Fibroblast of villous mesenchyme (primary cell): ENCODE measurements at regions not wholly inside any gene's neighbourhood (a gene's known extent, or its start where the extent isn't known, plus 50 kb on each side); places are given as distances from the start of the nearest gene placed in this dataset.
A peak's percentile ranks its signal among the peaks of the same experiment; 100 is the strongest.

Experiments used
- DNase-seq: peaks from one replicate; pipeline ENCODE4 v3.0.0-alpha.2; 2010; ENCODE audit warnings: low read depth
- H3K4me3 ChIP-seq: 2 replicates; pipeline ENCODE4 v1.5.1; 2011; ENCODE audit warnings: low read depth, mild to moderate bottlenecking, low read length
- CTCF ChIP-seq: IDR thresholded peaks from 2 replicates; pipeline ENCODE4 v1.5.1; 2012; ENCODE audit warnings: low read depth, mild to moderate bottlenecking, low read length; ENCODE audit not compliant: insufficient read depth

DNA sequence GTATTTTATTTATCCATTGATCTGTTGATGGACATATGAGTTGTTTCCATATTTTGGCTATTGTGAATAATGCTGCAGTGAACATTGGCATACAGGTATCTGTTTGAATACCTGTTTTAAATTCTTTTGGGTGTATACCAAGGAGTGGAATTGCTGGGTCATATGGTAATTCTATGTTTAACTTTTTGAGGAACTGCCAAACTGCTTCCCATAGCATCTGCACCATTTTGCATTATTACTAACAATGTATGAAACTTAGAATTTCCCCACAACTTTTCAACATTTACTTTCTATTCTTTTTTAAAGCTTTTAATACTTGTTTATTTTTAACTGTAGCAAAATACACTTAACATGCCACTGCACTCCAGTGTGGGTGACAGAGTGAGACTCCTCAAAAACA lies 57.0 kb upstream of the MSN start:
- TF ChIP-seq CTCF = no peak
- no peak for DNase-seq
- no peak overlapping the region for H3K4me3 ChIP-seq

GRCh38 chrX:65610040-65610439 lies 57.4 kb upstream of the MSN start:
- H3K4me3 ChIP-seq = no peak overlapping the region
- no peak for TF ChIP-seq CTCF
- DNase-seq = peak; percentile 69

GRCh38 chrX:65609237-65609636 lies 58.2 kb upstream of the MSN start:
- DNase-seq = no peak
- H3K4me3 ChIP-seq = no peak overlapping the region
- TF ChIP-seq CTCF = no peak

DNA sequence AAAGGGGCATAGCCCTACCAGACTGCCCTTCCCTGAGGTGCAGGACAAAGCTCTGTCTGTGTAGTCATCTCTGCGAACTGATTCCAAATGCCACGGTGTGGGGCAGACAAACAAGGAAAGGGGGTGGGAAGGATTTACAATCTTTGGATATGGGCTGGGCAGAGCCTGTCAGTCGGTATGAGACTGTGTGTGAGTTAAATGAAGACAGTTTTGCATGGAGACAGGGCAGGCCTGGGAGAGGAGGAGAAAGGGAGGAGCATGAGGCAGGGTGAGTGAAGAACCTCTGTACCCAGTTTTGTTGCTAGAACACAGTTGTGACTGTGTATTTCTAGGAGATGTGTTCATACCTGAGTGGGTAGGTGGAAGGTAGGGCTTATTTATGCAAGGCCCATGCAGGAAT lies 59.4 kb upstream of the MSN start:
- H3K4me3 ChIP-seq = no peak overlapping the region
- DNase-seq = no peak
- TF ChIP-seq CTCF = no peak

DNA sequence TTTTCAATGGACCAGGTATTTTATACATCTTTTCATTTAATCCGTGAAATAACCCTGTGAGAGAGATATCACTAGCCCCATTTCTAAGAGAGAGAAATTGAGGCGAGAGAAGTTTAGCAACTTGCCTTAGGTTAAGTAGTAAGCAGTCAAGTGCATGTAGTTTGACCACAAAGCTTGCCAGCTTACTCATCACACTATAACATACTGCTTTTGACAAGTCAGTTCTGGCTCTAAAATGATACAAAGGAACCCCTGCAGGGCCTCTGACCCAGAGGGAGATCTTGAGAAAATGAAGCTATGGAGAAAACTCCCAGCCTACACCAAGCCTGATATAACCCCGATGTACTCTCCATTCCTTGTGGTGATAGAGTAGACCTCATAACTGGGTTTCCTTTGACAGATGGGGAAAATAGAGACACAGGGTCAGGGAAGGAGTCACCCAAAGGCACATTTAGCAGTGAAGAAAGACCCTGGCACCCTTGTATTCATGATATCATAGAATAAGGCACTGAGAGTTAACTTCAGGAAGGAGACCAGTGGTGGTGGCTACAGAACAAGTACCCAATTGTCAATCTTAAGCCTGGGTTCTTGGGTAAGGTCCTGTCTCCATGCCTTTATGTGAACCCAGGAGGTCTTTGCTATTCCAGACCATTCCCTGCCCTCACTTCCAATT lies 60.2 kb upstream of the MSN start:
- no peak for TF ChIP-seq CTCF
- no peak overlapping the region for H3K4me3 ChIP-seq
- no peak for DNase-seq

DNA sequence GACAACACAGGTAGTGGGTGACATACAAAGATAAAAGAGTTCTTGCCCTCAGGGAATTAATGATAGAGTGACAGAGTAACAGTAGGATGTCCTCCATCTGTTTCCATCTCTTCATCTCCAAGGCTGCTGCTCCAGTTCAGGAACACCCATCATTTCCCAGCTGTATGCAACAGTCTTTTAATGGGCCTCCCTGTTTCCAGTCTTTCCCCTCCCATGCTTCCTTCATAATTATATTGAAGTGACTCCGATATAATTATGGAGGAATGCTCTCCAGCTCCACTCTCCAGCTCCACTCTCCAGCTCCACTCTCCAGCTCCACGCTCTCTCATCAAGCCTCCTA lies 65.3 kb upstream of the MSN start:
- DNase-seq = no peak
- H3K4me3 ChIP-seq = no peak overlapping the region
- no peak for TF ChIP-seq CTCF
